ENCODE measurements at regions not wholly inside any gene's neighbourhood (a gene's known extent, or its start where the extent isn't known, plus 50 kb on each side); places are given as distances from the start of the nearest gene placed in this dataset.

GRCh38 chr15:35695003-35695402, 149.0 kb upstream of the DPH6 start:
- CTCF ChIA-PET: no interaction called here
- H3K4me2 ChIP-seq: no peak overlapping the region

GRCh38 chr15:35696767-35697231, 150.8 kb upstream of the DPH6 start:
- TF ChIP-seq RFX5 (IDR thresholded peaks at IDR 0.05) (no peak), FOSL2 (IDR thresholded peaks at IDR 0.05) (no peak), FOSL2 (CRISPR knock-in tag; IDR thresholded peaks at IDR 0.05) (peak; percentile 15; the same call in 1 of the 2 replicates)
- Histone ChIP-seq H3K4me1 (peaks cover 22% of the 10 kb centered on the region), H3K4me3 (no peak overlapping the region), H3K4me2 (peak overlapping the region; percentile 60), H3K9me3 (no peaks in the 10 kb centered on the region), H3K27ac (peak overlapping the region in 1 of 2 experiments; percentile 60; a peak in 2 of 6 replicates)
- FAIRE-seq (no peak), ATAC-seq (peak; percentile 81 to 91), DNase-seq (ENCODE audit: low read depth in 1 of 2, low spot score in 1 of 2) (peak; percentile 9 to 31)
- 80% methylated on average over 5 of the region's 5 CpGs for WGBS (ENCODE audit: missing lambda C conversion rate)
- POLR2A ChIA-PET: no interaction called here
- CTCF ChIA-PET: no interaction called here

More at GRCh38 chr15:35695003-35695402, 149.0 kb upstream of the DPH6 start:
- no peak for ATAC-seq
- H3K4me3 ChIP-seq: no peak overlapping the region
- H3K9me3 ChIP-seq: no peaks in the 10 kb centered on the region
- no peak overlapping the region for H3K27ac ChIP-seq
- no peak for DNase-seq (ENCODE audit: low read depth in 1 of 2, low spot score in 1 of 2)
- POLR2A ChIA-PET: no interaction called here
- TF ChIP-seq REST (IDR thresholded peaks at IDR 0.05): peak; percentile 48; the same call in 1 of the 2 replicates
- TF ChIP-seq MAFK (IDR thresholded peaks at IDR 0.05; ENCODE audit: partially characterized antibody): no peak
- peaks cover 22% of the 10 kb centered on the region for H3K4me1 ChIP-seq
- no peak for FAIRE-seq
- 78% methylated on average over 2 of the region's 2 CpGs for WGBS (ENCODE audit: missing lambda C conversion rate)

GRCh38 chr15:35697549-35698299, 151.8 kb upstream of the DPH6 start:
- POLR2A ChIA-PET: no interaction called here
- WGBS (ENCODE audit: missing lambda C conversion rate): 29% methylated on average over 8 of the region's 8 CpGs
- Histone ChIP-seq H3K4me2 (peak overlapping the region; percentile 60), H3K4me1 (peaks cover 22% of the 10 kb centered on the region), H3K27ac (peak overlapping the region; percentile 3 to 60; a peak in 2 of 6 replicates), H3K4me3 (no peak overlapping the region), H3K9me3 (no peaks in the 10 kb centered on the region)
- peak; percentile 35 to 56; a peak in 4 of 6 replicates for ATAC-seq
- peak; percentile 1 to 17 for DNase-seq (ENCODE audit: low read depth in 1 of 2, low spot score in 1 of 2)
- no peak for FAIRE-seq
- CTCF ChIA-PET: no interaction called here
- peak; percentile 23 to 50; a peak in 4 of 5 replicates for TF ChIP-seq RAD21 (conservative IDR thresholded peaks at IDR 0.05 in 1 of 2, IDR thresholded peaks at IDR 0.05 in 1 of 2)
- no peak for TF ChIP-seq MAFK (IDR thresholded peaks at IDR 0.05; ENCODE audit: partially characterized antibody)
- peak; percentile 18; the same call in 2 of the 3 replicates for TF ChIP-seq CTCF (IDR thresholded peaks at IDR 0.05)
- no peak for TF ChIP-seq NFE2L2 (conservative IDR thresholded peaks at IDR 0.05; ENCODE audit: low read length)

GRCh38 chr15:35698331-35698730, 152.4 kb upstream of the DPH6 start:
- TF ChIP-seq JUN (IDR thresholded peaks at IDR 0.05) (no peak), ZSCAN20 (CRISPR knock-in tag; IDR thresholded peaks at IDR 0.05) (no peak), MAZ (IDR thresholded peaks at IDR 0.05; ENCODE audit: borderline replicate concordance, low read depth, low read length) (no peak), HOXB5 (CRISPR knock-in tag; IDR thresholded peaks at IDR 0.05) (no peak), USF2 (IDR thresholded peaks at IDR 0.05) (no peak), MAFK (IDR thresholded peaks at IDR 0.05; ENCODE audit: partially characterized antibody) (no peak), KDM1A (IDR thresholded peaks at IDR 0.05; ENCODE audit: low read depth) (no peak)
- Histone ChIP-seq H3K9me3 (no peaks in the 10 kb centered on the region), H3K4me2 (peak overlapping the region; percentile 60; the same call in 1 of the 3 replicates), H3K27ac (peak overlapping the region in 1 of 2 experiments; percentile 10; a peak in 1 of 6 replicates), H3K4me3 (no peak overlapping the region), H3K4me1 (peaks cover 22% of the 10 kb centered on the region)
- POLR2A ChIA-PET: no interaction called here
- CTCF ChIA-PET: no interaction called here
- ATAC-seq: no peak
- no peak for DNase-seq (ENCODE audit: low read depth in 1 of 2, low spot score in 1 of 2)
- WGBS (ENCODE audit: missing lambda C conversion rate): 83% methylated on average over 4 of the region's 4 CpGs
- FAIRE-seq: no peak
